HEK293 (cell line): ENCODE measurements at regions not wholly inside any gene's neighbourhood (a gene's known extent, or its start where the extent isn't known, plus 50 kb on each side); places are given as distances from the start of the nearest gene placed in this dataset.

Source experiments
- CTCF ChIA-PET: fragments of 350-600 bp; formaldehyde crosslinking; extraction: SDS; loops from one replicate; lab custom pipeline; 2021; ENCODE audit warnings: antibody characterized with exemption; lab: Yijun Ruan, JAX
- POLR2A ChIA-PET: fragments of 300-600 bp; formaldehyde crosslinking; extraction: SDS; loops from one replicate; lab custom pipeline; 2020; ENCODE audit warnings: antibody characterized with exemption, inconsistent platforms; lab: Yijun Ruan, JAX
- H3K27ac ChIP-seq: fragments of 200-500 bp; sonication (Bioruptor generic); 2 replicates; pipeline ENCODE4 v1.5.1; 2014; ENCODE audit warnings: low read depth, low read length, control low read depth, inconsistent platforms; ENCODE audit errors: extremely low read depth
- H3K36me3 ChIP-seq, 2 experiments: fragments of 200-500 bp in 1 of 2; sonication (Bioruptor generic) in 1 of 2; 1 replicate in 1 of 2; 2 replicates in 1 of 2; pipeline ENCODE4 v1.5.1; 2014 to 2017; ENCODE audit warnings: inconsistent platforms in 2 of 2, low read length in 2 of 2; ENCODE audit not compliant: control insufficient read depth in 2 of 2, insufficient read depth in 1 of 2
- H3K4me1 ChIP-seq: fragments of 200-500 bp; sonication (Bioruptor generic); 2 replicates; pipeline ENCODE4 v1.5.1; 2014; ENCODE audit warnings: mild to moderate bottlenecking, low read length, inconsistent platforms; ENCODE audit not compliant: control insufficient read depth, insufficient read depth
- H3K4me3 ChIP-seq: 2 replicates; pipeline ENCODE4 v1.5.1; 2011; ENCODE audit warnings: low read depth, mild to moderate bottlenecking, control low read depth, low read length, moderate library complexity
- H3K9me3 ChIP-seq: fragments of 200-500 bp; sonication (Bioruptor generic); 2 replicates; pipeline ENCODE4 v1.5.1; 2014; ENCODE audit warnings: low read depth, low read length, inconsistent platforms; ENCODE audit not compliant: control insufficient read depth, insufficient read depth
- GLI4 ChIP-seq: fragments of 450-650 bp; formaldehyde crosslinking; IDR thresholded peaks from 2 replicates; pipeline ENCODE4 v1.5.1; 2016; ENCODE audit warnings: missing biosample characterization, missing genetic modification characterization
- GLIS2 ChIP-seq: fragments of 450-650 bp; formaldehyde crosslinking; IDR thresholded peaks from 2 replicates; pipeline ENCODE4 v1.5.1; 2016; ENCODE audit warnings: missing biosample characterization, missing genetic modification characterization
- HIC1 ChIP-seq: fragments of 450-650 bp; formaldehyde crosslinking; IDR thresholded peaks from 2 replicates; pipeline ENCODE4 v1.5.1; 2016; ENCODE audit warnings: missing biosample characterization, missing genetic modification characterization
- PATZ1 ChIP-seq: fragments of 450-650 bp; formaldehyde crosslinking; IDR thresholded peaks from 2 replicates; pipeline ENCODE4 v1.5.1; 2016; ENCODE audit warnings: missing biosample characterization, missing genetic modification characterization
- PRDM6 ChIP-seq: fragments of 450-650 bp; formaldehyde crosslinking; IDR thresholded peaks from 2 replicates; pipeline ENCODE4 v1.5.1; 2017; ENCODE audit warnings: missing biosample characterization, missing genetic modification characterization
- SP7 ChIP-seq: fragments of 450-650 bp; formaldehyde crosslinking; IDR thresholded peaks from 2 replicates; pipeline ENCODE4 v1.5.1; 2016; ENCODE audit warnings: missing biosample characterization, missing genetic modification characterization
- ZBTB21 ChIP-seq: fragments of 450-650 bp; formaldehyde crosslinking; IDR thresholded peaks from 2 replicates; pipeline ENCODE4 v1.5.1; 2017; ENCODE audit warnings: missing biosample characterization, missing genetic modification characterization
- ZNF112 ChIP-seq: fragments of 450-650 bp; formaldehyde crosslinking; IDR thresholded peaks from 2 replicates; pipeline ENCODE4 v1.5.0; 2017; ENCODE audit warnings: missing biosample characterization, missing genetic modification characterization
- ZNF223 ChIP-seq: fragments of 450-650 bp; formaldehyde crosslinking; IDR thresholded peaks from 2 replicates; pipeline ENCODE4 v1.5.1; 2016; ENCODE audit warnings: missing biosample characterization, missing genetic modification characterization
- ZNF521 ChIP-seq: fragments of 450-650 bp; formaldehyde crosslinking; IDR thresholded peaks from 2 replicates; pipeline ENCODE4 v1.5.1; 2017; ENCODE audit warnings: missing biosample characterization, mild to moderate bottlenecking, missing genetic modification characterization
- ZNF560 ChIP-seq: fragments of 450-650 bp; formaldehyde crosslinking; IDR thresholded peaks from 2 replicates; pipeline ENCODE4 v1.5.1; 2017; ENCODE audit warnings: missing biosample characterization, missing genetic modification characterization, borderline replicate concordance
- ZNF561 ChIP-seq: fragments of 450-650 bp; IDR thresholded peaks from 2 replicates; pipeline ENCODE4 v1.5.1; 2018; ENCODE audit warnings: missing biosample characterization, missing genetic modification characterization, borderline replicate concordance
- ZSCAN23 ChIP-seq: fragments of 450-650 bp; formaldehyde crosslinking; IDR thresholded peaks from 2 replicates; pipeline ENCODE4 v1.5.1; 2016; ENCODE audit warnings: missing biosample characterization, missing genetic modification characterization
- TF ChIP-seq, protein P1 (sequence below): fragments of 450-650 bp; formaldehyde crosslinking; IDR thresholded peaks from 2 replicates; pipeline ENCODE4 v1.5.1; 2016; ENCODE audit warnings: missing biosample characterization, missing genetic modification characterization, low read depth
- TF ChIP-seq, protein P2 (sequence below): fragments of 450-650 bp; formaldehyde crosslinking; IDR thresholded peaks from 2 replicates; pipeline ENCODE4 v1.5.1; 2016; ENCODE audit warnings: missing biosample characterization, missing genetic modification characterization, borderline replicate concordance
- TF ChIP-seq, protein P3 (sequence below): fragments of 450-650 bp; formaldehyde crosslinking; IDR thresholded peaks from 2 replicates; pipeline ENCODE4 v1.5.1; 2016; ENCODE audit warnings: missing biosample characterization, missing genetic modification characterization

GRCh38 chr1:91091812-91092211 lies 70.0 kb upstream of the ZNF644 start:
- no peaks in the 10 kb centered on the region for H3K9me3 ChIP-seq
- no peaks in the 10 kb centered on the region for H3K36me3 ChIP-seq
- no peak for TF ChIP-seq GLI4 (tag by site-specific recombination)
- TF ChIP-seq SP7 (tag by site-specific recombination): peak; percentile 45
- no peak overlapping the region for H3K4me3 ChIP-seq
- no peak overlapping the region for H3K27ac ChIP-seq
- peaks cover 3% of the 10 kb centered on the region; the same call in 1 of the 2 replicates for H3K4me1 ChIP-seq
- ChIA-PET POLR2A (interaction anchor here (0.9 kb wide), 1 partner anchor 70 kb away, joined by 4 read pairs; no protein-coding TSS in a partner anchor), CTCF (interaction anchor here (0.7 to 1.7 kb wide), 4 partner anchors 31 to 1200 kb away, joined by 3 to 4 read pairs (median 3); no protein-coding TSS in a partner anchor)

GRCh38 chr1:91080650-91081049 lies 58.8 kb upstream of the ZNF644 start:
- no peak for TF ChIP-seq PRDM6 (tag by site-specific recombination)
- TF ChIP-seq, protein P1, sequence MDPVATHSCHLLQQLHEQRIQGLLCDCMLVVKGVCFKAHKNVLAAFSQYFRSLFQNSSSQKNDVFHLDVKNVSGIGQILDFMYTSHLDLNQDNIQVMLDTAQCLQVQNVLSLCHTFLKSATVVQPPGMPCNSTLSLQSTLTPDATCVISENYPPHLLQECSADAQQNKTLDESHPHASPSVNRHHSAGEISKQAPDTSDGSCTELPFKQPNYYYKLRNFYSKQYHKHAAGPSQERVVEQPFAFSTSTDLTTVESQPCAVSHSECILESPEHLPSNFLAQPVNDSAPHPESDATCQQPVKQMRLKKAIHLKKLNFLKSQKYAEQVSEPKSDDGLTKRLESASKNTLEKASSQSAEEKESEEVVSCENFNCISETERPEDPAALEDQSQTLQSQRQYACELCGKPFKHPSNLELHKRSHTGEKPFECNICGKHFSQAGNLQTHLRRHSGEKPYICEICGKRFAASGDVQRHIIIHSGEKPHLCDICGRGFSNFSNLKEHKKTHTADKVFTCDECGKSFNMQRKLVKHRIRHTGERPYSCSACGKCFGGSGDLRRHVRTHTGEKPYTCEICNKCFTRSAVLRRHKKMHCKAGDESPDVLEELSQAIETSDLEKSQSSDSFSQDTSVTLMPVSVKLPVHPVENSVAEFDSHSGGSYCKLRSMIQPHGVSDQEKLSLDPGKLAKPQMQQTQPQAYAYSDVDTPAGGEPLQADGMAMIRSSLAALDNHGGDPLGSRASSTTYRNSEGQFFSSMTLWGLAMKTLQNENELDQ (tag by site-specific recombination): no peak
- TF ChIP-seq ZNF561 (tag by site-specific recombination): no peak
- TF ChIP-seq ZBTB21 (tag by site-specific recombination): no peak
- no peak for TF ChIP-seq ZSCAN23 (tag by site-specific recombination)
- TF ChIP-seq, protein P2, sequence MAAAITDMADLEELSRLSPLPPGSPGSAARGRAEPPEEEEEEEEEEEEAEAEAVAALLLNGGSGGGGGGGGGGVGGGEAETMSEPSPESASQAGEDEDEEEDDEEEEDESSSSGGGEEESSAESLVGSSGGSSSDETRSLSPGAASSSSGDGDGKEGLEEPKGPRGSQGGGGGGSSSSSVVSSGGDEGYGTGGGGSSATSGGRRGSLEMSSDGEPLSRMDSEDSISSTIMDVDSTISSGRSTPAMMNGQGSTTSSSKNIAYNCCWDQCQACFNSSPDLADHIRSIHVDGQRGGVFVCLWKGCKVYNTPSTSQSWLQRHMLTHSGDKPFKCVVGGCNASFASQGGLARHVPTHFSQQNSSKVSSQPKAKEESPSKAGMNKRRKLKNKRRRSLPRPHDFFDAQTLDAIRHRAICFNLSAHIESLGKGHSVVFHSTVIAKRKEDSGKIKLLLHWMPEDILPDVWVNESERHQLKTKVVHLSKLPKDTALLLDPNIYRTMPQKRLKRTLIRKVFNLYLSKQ (tag by site-specific recombination): no peak
- TF ChIP-seq ZNF112 (tag by site-specific recombination): no peak
- Histone ChIP-seq H3K27ac (no peak overlapping the region), H3K4me3 (no peak overlapping the region), H3K36me3 (no peaks in the 10 kb centered on the region), H3K9me3 (no peaks in the 10 kb centered on the region), H3K4me1 (no peaks in the 10 kb centered on the region)
- ChIA-PET CTCF (interaction anchor here (0.7 kb wide), 1 partner anchor 86 kb away, joined by 3 read pairs; no protein-coding TSS in a partner anchor), POLR2A (no interaction called here)

GRCh38 chr1:91078859-91079258 lies 57.0 kb upstream of the ZNF644 start:
- no peaks in the 10 kb centered on the region for H3K9me3 ChIP-seq
- TF ChIP-seq PATZ1 (no peak), GLIS2 (tag by site-specific recombination) (no peak), ZNF560 (tag by site-specific recombination) (no peak), ZNF223 (tag by site-specific recombination) (no peak), ZNF521 (tag by site-specific recombination) (no peak), SP7 (tag by site-specific recombination) (no peak), HIC1 (no peak), PRDM6 (tag by site-specific recombination) (no peak)
- TF ChIP-seq, protein P3, sequence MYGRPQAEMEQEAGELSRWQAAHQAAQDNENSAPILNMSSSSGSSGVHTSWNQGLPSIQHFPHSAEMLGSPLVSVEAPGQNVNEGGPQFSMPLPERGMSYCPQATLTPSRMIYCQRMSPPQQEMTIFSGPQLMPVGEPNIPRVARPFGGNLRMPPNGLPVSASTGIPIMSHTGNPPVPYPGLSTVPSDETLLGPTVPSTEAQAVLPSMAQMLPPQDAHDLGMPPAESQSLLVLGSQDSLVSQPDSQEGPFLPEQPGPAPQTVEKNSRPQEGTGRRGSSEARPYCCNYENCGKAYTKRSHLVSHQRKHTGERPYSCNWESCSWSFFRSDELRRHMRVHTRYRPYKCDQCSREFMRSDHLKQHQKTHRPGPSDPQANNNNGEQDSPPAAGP (tag by site-specific recombination): no peak
- POLR2A ChIA-PET: no interaction called here
- no peak overlapping the region for H3K4me3 ChIP-seq
- no peaks in the 10 kb centered on the region for H3K36me3 ChIP-seq
- H3K27ac ChIP-seq: no peak overlapping the region
- H3K4me1 ChIP-seq: no peaks in the 10 kb centered on the region
- CTCF ChIA-PET: interaction anchor here (0.8 kb wide), 1 partner anchor 13 kb away, joined by 3 read pairs; no protein-coding TSS in a partner anchor
